ENCODE measurements at regions not wholly inside any gene's neighbourhood (a gene's known extent, or its start where the extent isn't known, plus 50 kb on each side); places are given as distances from the start of the nearest gene placed in this dataset.

GRCh38 chr2:145749556-145749955 lies 1229.6 kb upstream of the ZEB2 start:
- no peak overlapping the region for H3K27ac ChIP-seq (ENCODE audit: low read length)
- ChIA-PET POLR2A (no interaction called here), CTCF (no interaction called here)
- no TSS peak for BruUV-seq (replicated peaks)
- no peaks in the 10 kb centered on the region for H3K9me3 ChIP-seq (ENCODE audit: control insufficient read depth, insufficient read depth, low read depth, low read length)
- in situ Hi-C loops (cut with HindIII; ENCODE audit: low pct_unique_long_range_greater_than_20kb, low sequenced_read_pairs), result no loop called here
- TF ChIP-seq POLR2AphosphoS5 (IDR thresholded peaks at IDR 0.05; ENCODE audit: low read depth, low read length) (no peak), TCF7L2 (IDR thresholded peaks at IDR 0.05; ENCODE audit: low read depth, low read length) (no peak), CTCF (IDR thresholded peaks at IDR 0.05) (no peak), SIN3A (IDR thresholded peaks at IDR 0.05; ENCODE audit: borderline replicate concordance, insufficient read depth, low read depth, low read length) (no peak)
- TF ChIP-seq, protein P1, sequence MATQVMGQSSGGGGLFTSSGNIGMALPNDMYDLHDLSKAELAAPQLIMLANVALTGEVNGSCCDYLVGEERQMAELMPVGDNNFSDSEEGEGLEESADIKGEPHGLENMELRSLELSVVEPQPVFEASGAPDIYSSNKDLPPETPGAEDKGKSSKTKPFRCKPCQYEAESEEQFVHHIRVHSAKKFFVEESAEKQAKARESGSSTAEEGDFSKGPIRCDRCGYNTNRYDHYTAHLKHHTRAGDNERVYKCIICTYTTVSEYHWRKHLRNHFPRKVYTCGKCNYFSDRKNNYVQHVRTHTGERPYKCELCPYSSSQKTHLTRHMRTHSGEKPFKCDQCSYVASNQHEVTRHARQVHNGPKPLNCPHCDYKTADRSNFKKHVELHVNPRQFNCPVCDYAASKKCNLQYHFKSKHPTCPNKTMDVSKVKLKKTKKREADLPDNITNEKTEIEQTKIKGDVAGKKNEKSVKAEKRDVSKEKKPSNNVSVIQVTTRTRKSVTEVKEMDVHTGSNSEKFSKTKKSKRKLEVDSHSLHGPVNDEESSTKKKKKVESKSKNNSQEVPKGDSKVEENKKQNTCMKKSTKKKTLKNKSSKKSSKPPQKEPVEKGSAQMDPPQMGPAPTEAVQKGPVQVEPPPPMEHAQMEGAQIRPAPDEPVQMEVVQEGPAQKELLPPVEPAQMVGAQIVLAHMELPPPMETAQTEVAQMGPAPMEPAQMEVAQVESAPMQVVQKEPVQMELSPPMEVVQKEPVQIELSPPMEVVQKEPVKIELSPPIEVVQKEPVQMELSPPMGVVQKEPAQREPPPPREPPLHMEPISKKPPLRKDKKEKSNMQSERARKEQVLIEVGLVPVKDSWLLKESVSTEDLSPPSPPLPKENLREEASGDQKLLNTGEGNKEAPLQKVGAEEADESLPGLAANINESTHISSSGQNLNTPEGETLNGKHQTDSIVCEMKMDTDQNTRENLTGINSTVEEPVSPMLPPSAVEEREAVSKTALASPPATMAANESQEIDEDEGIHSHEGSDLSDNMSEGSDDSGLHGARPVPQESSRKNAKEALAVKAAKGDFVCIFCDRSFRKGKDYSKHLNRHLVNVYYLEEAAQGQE (IDR thresholded peaks at IDR 0.05; ENCODE audit: insufficient read depth in 1 of 2, low read depth in 2 of 2, low read length in 1 of 2), result no peak
- no peaks in the 10 kb centered on the region for H3K27me3 ChIP-seq (ENCODE audit: control insufficient read depth, insufficient read depth, low read length)
- H3K4me3 ChIP-seq (ENCODE audit: low read depth in 2 of 2, low read length in 2 of 2), result no peak overlapping the region
- no peaks in the 10 kb centered on the region for H3K4me1 ChIP-seq (ENCODE audit: control insufficient read depth, insufficient read depth, low read length)
- ATAC-seq (no peak), DNase-seq (ENCODE audit: low read depth, low spot score) (no peak)
- intact Hi-C loops (cut with micrococcal nuclease; ENCODE audit: unreplicated experiment), result no loop called here
- H3K36me3 ChIP-seq (ENCODE audit: control insufficient read depth, insufficient read depth, low read length), result no peaks in the 10 kb centered on the region

DNA sequence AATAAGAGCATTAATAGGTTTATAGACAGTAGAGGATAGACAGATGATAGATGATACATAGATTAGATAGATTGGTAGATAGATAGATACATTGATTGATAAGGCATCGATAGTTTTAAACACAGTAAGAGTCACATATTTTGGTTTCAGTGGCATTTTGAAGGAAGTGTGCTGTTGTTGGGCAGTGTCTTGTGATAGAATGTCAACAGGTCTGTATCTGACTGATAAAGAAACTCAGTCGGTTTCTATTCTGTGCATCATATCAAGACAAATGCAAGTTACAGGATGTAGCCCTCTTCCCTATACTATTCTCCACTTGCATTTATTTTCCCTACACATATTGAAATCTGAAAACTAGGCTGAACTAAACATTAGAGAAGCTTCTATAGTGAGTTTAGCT lies 1229.0 kb upstream of the ZEB2 start:
- intact Hi-C loops (cut with micrococcal nuclease; ENCODE audit: unreplicated experiment) (no loop called here), in situ Hi-C loops (cut with HindIII; ENCODE audit: low pct_unique_long_range_greater_than_20kb, low sequenced_read_pairs) (no loop called here)
- BruUV-seq (replicated peaks), result no TSS peak
- ATAC-seq (no peak), DNase-seq (ENCODE audit: low read depth, low spot score) (no peak)
- H3K27ac ChIP-seq (ENCODE audit: low read length), result no peak overlapping the region
- no peaks in the 10 kb centered on the region for H3K36me3 ChIP-seq (ENCODE audit: control insufficient read depth, insufficient read depth, low read length)
- no peaks in the 10 kb centered on the region for H3K4me1 ChIP-seq (ENCODE audit: control insufficient read depth, insufficient read depth, low read length)
- H3K9me3 ChIP-seq (ENCODE audit: control insufficient read depth, insufficient read depth, low read depth, low read length), result no peaks in the 10 kb centered on the region
- ChIA-PET CTCF (no interaction called here), POLR2A (no interaction called here)
- H3K4me3 ChIP-seq (ENCODE audit: low read depth in 2 of 2, low read length in 2 of 2), result no peak overlapping the region
- H3K27me3 ChIP-seq (ENCODE audit: control insufficient read depth, insufficient read depth, low read length), result no peaks in the 10 kb centered on the region
- TF ChIP-seq TCF7L2 (IDR thresholded peaks at IDR 0.05; ENCODE audit: low read depth, low read length) (no peak), SIN3A (IDR thresholded peaks at IDR 0.05; ENCODE audit: borderline replicate concordance, insufficient read depth, low read depth, low read length) (no peak), POLR2AphosphoS5 (IDR thresholded peaks at IDR 0.05; ENCODE audit: low read depth, low read length) (no peak), CTCF (IDR thresholded peaks at IDR 0.05) (no peak)
- TF ChIP-seq, protein P1 (IDR thresholded peaks at IDR 0.05; ENCODE audit: insufficient read depth in 1 of 2, low read depth in 2 of 2, low read length in 1 of 2), result no peak
